PC-3 (cell line): ENCODE measurements at regions not wholly inside any gene's neighbourhood (a gene's known extent, or its start where the extent isn't known, plus 50 kb on each side); places are given as distances from the start of the nearest gene placed in this dataset.

ENCODE experiments used
- ATAC-seq: fragments of 200-7000 bp; cut with Tn5 transposase; 2 replicates; pipeline ENCODE4 v1.9.1; 2020; ENCODE audit warnings: mild to moderate bottlenecking, moderate library complexity
- BruUV-seq: library from RNA; stranded (reverse); fragments of 400-500 nt; replicated peaks from 2 replicates; lab custom pipeline; 2021; lab: Mats Ljungman, UMichigan
- CTCF ChIA-PET: fragments of 300-600 bp; sonication (Branson Sonifier 250); formaldehyde crosslinking; loops from one replicate; lab custom pipeline; 2022; ENCODE audit warnings: antibody characterized with exemption; lab: Charles Lee
- POLR2A ChIA-PET: fragments of 300-600 bp; sonication (Branson Sonifier 250); formaldehyde crosslinking; loops from one replicate; lab custom pipeline; 2022; ENCODE audit warnings: antibody characterized with exemption; ENCODE audit not compliant: unreplicated experiment; lab: Charles Lee
- DNase-seq: peaks from one replicate; pipeline ENCODE4 v3.0.0-alpha.2; 2015
- H2AFZ ChIP-seq: fragments of 300-600 bp; sonication (generic); 2 replicates; pipeline ENCODE4 v1.6.0; 2016; ENCODE audit warnings: antibody characterized with exemption, low read length
- H3F3A ChIP-seq: fragments of 300-600 bp; sonication (generic); one replicate; pipeline ENCODE4 v1.6.0; 2017; ENCODE audit warnings: antibody characterized with exemption, low read length, control low read depth, mild to moderate bottlenecking; ENCODE audit not compliant: unreplicated experiment
- H3K27ac ChIP-seq: fragments of 300-600 bp; sonication (generic); 2 replicates; pipeline ENCODE4 v1.5.1; 2016; ENCODE audit warnings: mild to moderate bottlenecking, low read length
- H3K27me3 ChIP-seq: fragments of 300-600 bp; sonication (generic); 2 replicates; pipeline ENCODE4 v1.6.1; 2016; ENCODE audit warnings: low read length, mixed read lengths
- H3K36me3 ChIP-seq: fragments of 300-600 bp; sonication (generic); 2 replicates; pipeline ENCODE4 v1.6.1; 2016; ENCODE audit warnings: low read depth, mixed run types, low read length, mixed read lengths
- H3K4me1 ChIP-seq: fragments of 300-600 bp; sonication (generic); 2 replicates; pipeline ENCODE4 v1.5.1; 2016; ENCODE audit warnings: low read length; ENCODE audit not compliant: insufficient read depth
- H3K4me2 ChIP-seq: fragments of 300-600 bp; sonication (generic); 2 replicates; pipeline ENCODE4 v1.6.0; 2016; ENCODE audit warnings: low read length
- H3K4me3 ChIP-seq: fragments of 300-600 bp; sonication (generic); 2 replicates; pipeline ENCODE4 v1.5.1; 2016; ENCODE audit warnings: mild to moderate bottlenecking, low read length, mixed read lengths
- H3K79me2 ChIP-seq: fragments of 300-600 bp; sonication (generic); 2 replicates; pipeline ENCODE4 v1.6.1; 2017; ENCODE audit warnings: low read length, mixed read lengths
- H3K9ac ChIP-seq: fragments of 300-600 bp; sonication (generic); 2 replicates; pipeline ENCODE4 v1.6.0; 2016; ENCODE audit warnings: mild to moderate bottlenecking, low read length
- H3K9me2 ChIP-seq: fragments of 300-600 bp; sonication (generic); replicated peaks from 2 replicates; pipeline ENCODE4 v1.6.1; 2016; ENCODE audit warnings: mixed run types, low read length, mixed read lengths
- H3K9me3 ChIP-seq: fragments of 300-600 bp; sonication (generic); 2 replicates; pipeline ENCODE4 v1.6.1; 2016; ENCODE audit warnings: low read length, mixed read lengths
- H4K20me1 ChIP-seq: fragments of 300-600 bp; sonication (generic); 2 replicates; pipeline ENCODE4 v1.6.1; 2016; ENCODE audit warnings: low read length, mixed read lengths
- EZH2 ChIP-seq: fragments of 300-600 bp; sonication (generic); IDR thresholded peaks from one replicate; pipeline ENCODE4 v1.6.1; 2017; ENCODE audit warnings: antibody characterized with exemption, mild to moderate bottlenecking, low read length; ENCODE audit not compliant: unreplicated experiment
- EZH2phosphoT487 ChIP-seq: fragments of 300-600 bp; sonication (generic); IDR thresholded peaks from 2 replicates; pipeline ENCODE4 v1.6.1; 2018; ENCODE audit warnings: mild to moderate bottlenecking, antibody characterized with exemption, low read length, borderline replicate concordance
- intact Hi-C: fragments of 100-400 bp; cut with micrococcal nuclease; formaldehyde crosslinking; loops from 2 replicates; pipeline ENCODE4 v1.9.0; 2023
- TF ChIP-seq, protein P1 (sequence below): fragments of 300-600 bp; sonication (generic); conservative IDR thresholded peaks from 2 replicates; pipeline ENCODE4 v1.5.1; 2017; ENCODE audit warnings: antibody characterized with exemption, low read depth, mild to moderate bottlenecking, low read length

GRCh38 chr1:81542196-81542595 is 258.5 kb upstream of the ADGRL2 start:
- H3K79me2 ChIP-seq: no peaks in the 10 kb centered on the region
- ATAC-seq (no peak), DNase-seq (no peak)
- H3K27me3 ChIP-seq: peaks cover 45% of the 10 kb centered on the region
- H4K20me1 ChIP-seq: no peaks in the 10 kb centered on the region
- H3K4me2 ChIP-seq: no peak overlapping the region
- H3K4me1 ChIP-seq: no peaks in the 10 kb centered on the region
- POLR2A ChIA-PET: no interaction called here
- TF ChIP-seq EZH2: no peak
- TF ChIP-seq, protein P1, sequence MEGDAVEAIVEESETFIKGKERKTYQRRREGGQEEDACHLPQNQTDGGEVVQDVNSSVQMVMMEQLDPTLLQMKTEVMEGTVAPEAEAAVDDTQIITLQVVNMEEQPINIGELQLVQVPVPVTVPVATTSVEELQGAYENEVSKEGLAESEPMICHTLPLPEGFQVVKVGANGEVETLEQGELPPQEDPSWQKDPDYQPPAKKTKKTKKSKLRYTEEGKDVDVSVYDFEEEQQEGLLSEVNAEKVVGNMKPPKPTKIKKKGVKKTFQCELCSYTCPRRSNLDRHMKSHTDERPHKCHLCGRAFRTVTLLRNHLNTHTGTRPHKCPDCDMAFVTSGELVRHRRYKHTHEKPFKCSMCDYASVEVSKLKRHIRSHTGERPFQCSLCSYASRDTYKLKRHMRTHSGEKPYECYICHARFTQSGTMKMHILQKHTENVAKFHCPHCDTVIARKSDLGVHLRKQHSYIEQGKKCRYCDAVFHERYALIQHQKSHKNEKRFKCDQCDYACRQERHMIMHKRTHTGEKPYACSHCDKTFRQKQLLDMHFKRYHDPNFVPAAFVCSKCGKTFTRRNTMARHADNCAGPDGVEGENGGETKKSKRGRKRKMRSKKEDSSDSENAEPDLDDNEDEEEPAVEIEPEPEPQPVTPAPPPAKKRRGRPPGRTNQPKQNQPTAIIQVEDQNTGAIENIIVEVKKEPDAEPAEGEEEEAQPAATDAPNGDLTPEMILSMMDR: no peak
- TF ChIP-seq EZH2phosphoT487: no peak
- CTCF ChIA-PET: no interaction called here
- H3K36me3 ChIP-seq: no peaks in the 10 kb centered on the region
- H3K9me3 ChIP-seq: no peaks in the 10 kb centered on the region
- H3F3A ChIP-seq: no peaks in the 10 kb centered on the region
- no peak overlapping the region for H2AFZ ChIP-seq
- H3K9ac ChIP-seq: no peak overlapping the region
- no TSS peak for BruUV-seq
- no peaks in the 10 kb centered on the region for H3K9me2 ChIP-seq
- intact Hi-C loops: loop anchor here (5.0 to 10.0 kb wide), 2 partner anchors 237 to 1325 kb away; no protein-coding TSS in a partner anchor
- no peak overlapping the region for H3K27ac ChIP-seq
- H3K4me3 ChIP-seq: no peak overlapping the region

GRCh38 chr1:81540216-81540615 is 260.5 kb upstream of the ADGRL2 start:
- H3K27me3 ChIP-seq: peaks cover 46% of the 10 kb centered on the region
- no peak for DNase-seq
- BruUV-seq: no TSS peak
- ChIA-PET POLR2A (interaction anchor here (0.5 kb wide), 1 partner anchor 223 kb away, joined by 24 read pairs; no protein-coding TSS in a partner anchor), CTCF (no interaction called here)
- intact Hi-C loops: loop anchor here (5.0 to 10.0 kb wide), 2 partner anchors 235 to 1323 kb away; no protein-coding TSS in a partner anchor
- TF ChIP-seq, protein P1: no peak
- TF ChIP-seq EZH2: no peak
- TF ChIP-seq EZH2phosphoT487: no peak
- no peaks in the 10 kb centered on the region for H4K20me1 ChIP-seq
- H3K79me2 ChIP-seq: no peaks in the 10 kb centered on the region
- H2AFZ ChIP-seq: no peak overlapping the region
- no peak overlapping the region for H3K4me3 ChIP-seq
- no peak overlapping the region for H3K9ac ChIP-seq
- no peak overlapping the region for H3K4me2 ChIP-seq
- no peaks in the 10 kb centered on the region for H3K9me2 ChIP-seq
- H3K9me3 ChIP-seq: no peaks in the 10 kb centered on the region
- no peaks in the 10 kb centered on the region for H3F3A ChIP-seq
- no peaks in the 10 kb centered on the region for H3K36me3 ChIP-seq
- no peak for ATAC-seq
- H3K27ac ChIP-seq: no peak overlapping the region
- no peaks in the 10 kb centered on the region for H3K4me1 ChIP-seq

DNA sequence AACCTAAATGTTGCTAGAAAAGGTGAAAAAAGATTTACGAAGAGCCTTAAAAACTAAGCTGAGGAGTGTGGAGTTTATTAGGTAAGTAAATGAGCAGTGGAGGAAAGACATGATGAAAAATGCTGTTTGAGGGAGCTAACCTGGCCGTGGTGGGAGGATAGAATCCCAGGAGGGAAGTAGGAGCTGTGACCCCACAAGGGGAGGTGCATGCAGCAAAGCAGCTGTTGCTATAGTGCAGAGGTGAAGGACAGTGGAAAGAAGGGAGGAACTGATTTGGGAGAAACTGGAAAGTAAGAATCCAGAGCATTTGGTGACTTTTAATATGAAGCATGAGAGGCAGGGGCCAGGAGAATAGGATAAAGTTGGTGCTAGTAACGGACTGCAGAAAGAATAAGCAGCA is 271.7 kb upstream of the ADGRL2 start:
- POLR2A ChIA-PET: no interaction called here

More for the DNA sequence above, 271.7 kb upstream of the ADGRL2 start:
- H2AFZ ChIP-seq: no peak overlapping the region
- H3K36me3 ChIP-seq: no peaks in the 10 kb centered on the region
- no peaks in the 10 kb centered on the region for H3F3A ChIP-seq
- H3K9ac ChIP-seq: no peak overlapping the region
- no peak overlapping the region for H3K4me2 ChIP-seq
- BruUV-seq: no TSS peak
- H3K4me1 ChIP-seq: no peaks in the 10 kb centered on the region
- H3K9me3 ChIP-seq: no peaks in the 10 kb centered on the region
- ATAC-seq: no peak
- H3K9me2 ChIP-seq: no peaks in the 10 kb centered on the region
- CTCF ChIA-PET: no interaction called here
- H3K27me3 ChIP-seq: peaks cover 19% of the 10 kb centered on the region
- no peak overlapping the region for H3K4me3 ChIP-seq
- no peak for TF ChIP-seq EZH2
- TF ChIP-seq, protein P1: no peak
- TF ChIP-seq EZH2phosphoT487: no peak
- DNase-seq: no peak
- H3K27ac ChIP-seq: no peak overlapping the region
- no peaks in the 10 kb centered on the region for H4K20me1 ChIP-seq
- intact Hi-C loops: no loop called here
- no peaks in the 10 kb centered on the region for H3K79me2 ChIP-seq
